ENCODE measurements at regions not wholly inside any gene's neighbourhood (a gene's known extent, or its start where the extent isn't known, plus 50 kb on each side); places are given as distances from the start of the nearest gene placed in this dataset.

GRCh38 chr11:92390783-92391182 is 166.2 kb downstream of the FAT3 start:
- ChIA-PET CTCF (interaction anchor here (1.1 to 1.6 kb wide), 2 partner anchors 9 to 14 kb away, joined by 3 read pairs; no protein-coding TSS in a partner anchor), POLR2A (no interaction called here)
- no peak for TF ChIP-seq CTCF (IDR thresholded peaks at IDR 0.05; ENCODE audit: control extremely low read depth, extremely low read depth, low read depth, missing control alignments)
- DNase-seq (ENCODE audit: extremely low spot score): no peak

- no peak for TF ChIP-seq CTCF (IDR thresholded peaks at IDR 0.05; ENCODE audit: control extremely low read depth, extremely low read depth, low read depth, missing control alignments)
- no peak for DNase-seq (ENCODE audit: extremely low spot score)
- ChIA-PET CTCF (interaction anchor here (0.8 to 1.6 kb wide), 4 partner anchors 9 to 14 kb away, joined by 3 read pairs; no protein-coding TSS in a partner anchor), POLR2A (no interaction called here)
Measured at GRCh38 chr11:92391364-92391763, 166.7 kb downstream of the FAT3 start.

GRCh38 chr11:92391808-92392207 is 167.2 kb downstream of the FAT3 start:
- DNase-seq (ENCODE audit: extremely low spot score): no peak
- TF ChIP-seq CTCF (IDR thresholded peaks at IDR 0.05; ENCODE audit: control extremely low read depth, extremely low read depth, low read depth, missing control alignments): no peak
- CTCF ChIA-PET: interaction anchor here (0.8 to 1.6 kb wide), 4 partner anchors 10 to 15 kb away, joined by 3 read pairs; no protein-coding TSS in a partner anchor
- POLR2A ChIA-PET: no interaction called here

GRCh38 chr11:92393218-92393617 is 168.6 kb downstream of the FAT3 start:
- TF ChIP-seq CTCF (IDR thresholded peaks at IDR 0.05; ENCODE audit: control extremely low read depth, extremely low read depth, low read depth, missing control alignments): no peak
- POLR2A ChIA-PET: no interaction called here
- no peak for DNase-seq (ENCODE audit: extremely low spot score)
- CTCF ChIA-PET: interaction anchor here (1.1 kb wide), 1 partner anchor 11 kb away, joined by 4 read pairs; no protein-coding TSS in a partner anchor

- ChIA-PET POLR2A (interaction anchor here (0.7 kb wide), 2 partner anchors 8 to 99 kb away, joined by 3 to 4 read pairs; no protein-coding TSS in a partner anchor), CTCF (interaction anchor here (1.1 to 1.2 kb wide), 2 partner anchors 19 to 21 kb away, joined by 3 to 6 read pairs; no protein-coding TSS in a partner anchor)
- DNase-seq (ENCODE audit: extremely low spot score): no peak
- no peak for TF ChIP-seq CTCF (IDR thresholded peaks at IDR 0.05; ENCODE audit: control extremely low read depth, extremely low read depth, low read depth, missing control alignments)
Measured at GRCh38 chr11:92396133-92396532, 171.5 kb downstream of the FAT3 start.

GRCh38 chr11:92397221-92397755 is 172.7 kb downstream of the FAT3 start:
- no peak for DNase-seq (ENCODE audit: extremely low spot score)
- ChIA-PET CTCF (interaction anchor here (1.2 kb wide), 1 partner anchor 20 kb away, joined by 6 read pairs; no protein-coding TSS in a partner anchor), POLR2A (no interaction called here)
- no peak for TF ChIP-seq CTCF (IDR thresholded peaks at IDR 0.05; ENCODE audit: control extremely low read depth, extremely low read depth, low read depth, missing control alignments)
